SK-N-SH (cell line): ENCODE measurements at regions not wholly inside any gene's neighbourhood (a gene's known extent, or its start where the extent isn't known, plus 50 kb on each side); places are given as distances from the start of the nearest gene placed in this dataset.

ENCODE experiments used
- CTCF ChIA-PET: fragments of 300-600, 350-600 bp; formaldehyde crosslinking; extraction: SDS; loops from one replicate; lab custom pipeline; 2021; lab: Yijun Ruan, JAX
- POLR2A ChIA-PET: fragments of 350-600 bp; sonication (Branson Sonifier 250); formaldehyde crosslinking; extraction: SDS; loops from one replicate; lab custom pipeline; 2020; ENCODE audit warnings: antibody characterized with exemption, inconsistent platforms; lab: Yijun Ruan, JAX
- DNase-seq: peaks from one replicate; pipeline ENCODE4 v3.0.0; 2012
- H2AFZ ChIP-seq: fragments of 200-600 bp; sonication (generic); 2 replicates; pipeline ENCODE4 v1.8.1; 2016; ENCODE audit warnings: antibody characterized with exemption, mild to moderate bottlenecking, low read depth
- H3F3A ChIP-seq: fragments of 200-600 bp; sonication (generic); replicated peaks from 2 replicates; pipeline ENCODE3; 2016; ENCODE audit warnings: antibody characterized with exemption, mild to moderate bottlenecking; ENCODE audit not compliant: insufficient read depth
- H3K27ac ChIP-seq, 2 experiments: fragments of 200-500 bp in 1 of 2; fragments of 200-600 bp in 1 of 2; sonication (Bioruptor generic) in 1 of 2; sonication (generic), shearing (Covaris generic) in 1 of 2; 2 replicates each; pipeline versions ENCODE4 v1.5.1 to v1.6.1; 2014 to 2016; ENCODE audit warnings: low read depth in 2 of 2, inconsistent platforms in 1 of 2, low read length in 1 of 2, mild to moderate bottlenecking in 1 of 2, mixed read lengths in 1 of 2
- H3K27me3 ChIP-seq: fragments of 200-600 bp; sonication (generic), shearing (Covaris generic); 2 replicates; pipeline ENCODE4 v1.6.1; 2016; ENCODE audit warnings: mixed run types; ENCODE audit not compliant: insufficient read depth
- H3K36me3 ChIP-seq, 2 experiments: fragments of 200-500 bp in 1 of 2; fragments of 200-600 bp in 1 of 2; sonication (Bioruptor generic) in 1 of 2; sonication (generic) in 1 of 2; replicated peaks in 1 of 2; 2 replicates each; pipeline versions ENCODE3 to v1.5.1; 2014 to 2016; ENCODE audit warnings: low read length in 1 of 2, mild to moderate bottlenecking in 1 of 2; ENCODE audit not compliant: insufficient read depth in 2 of 2, control insufficient read depth in 1 of 2
- H3K4me1 ChIP-seq, 2 experiments: fragments of 200-500 bp in 1 of 2; fragments of 200-600 bp in 1 of 2; sonication (Bioruptor generic) in 1 of 2; sonication (generic), shearing (Covaris generic) in 1 of 2; 2 replicates each; pipeline versions ENCODE4 v1.5.1 to v1.6.1; 2014 to 2016; ENCODE audit warnings: low read depth in 1 of 2, low read length in 1 of 2, mixed run types in 1 of 2; ENCODE audit not compliant: insufficient read depth in 2 of 2, control insufficient read depth in 1 of 2
- H3K4me2 ChIP-seq: fragments of 200-600 bp; sonication (generic), shearing (Covaris generic); 2 replicates; pipeline ENCODE4 v1.6.1; 2017; ENCODE audit warnings: mixed run types
- H3K4me3 ChIP-seq, 2 experiments: fragments of 200-500 bp in 1 of 2; fragments of 200-600 bp in 1 of 2; sonication (Bioruptor generic) in 1 of 2; sonication (generic), shearing (Covaris generic) in 1 of 2; 2 replicates each; pipeline versions ENCODE4 v1.5.1 to v1.8.1; 2014 to 2016; ENCODE audit warnings: low read depth in 2 of 2, inconsistent platforms in 1 of 2, low read length in 1 of 2, mild to moderate bottlenecking in 1 of 2, mixed read lengths in 1 of 2, moderate library complexity in 1 of 2
- H3K79me2 ChIP-seq: fragments of 200-600 bp; sonication (generic); 2 replicates; pipeline ENCODE4 v1.8.1; 2017; ENCODE audit warnings: mild to moderate bottlenecking; ENCODE audit not compliant: insufficient read depth
- H3K9ac ChIP-seq: fragments of 200-600 bp; sonication (generic); 2 replicates; pipeline ENCODE4 v1.6.1; 2017; ENCODE audit warnings: mixed run types
- H3K9me2 ChIP-seq: fragments of 200-600 bp; sonication (generic); 2 replicates; pipeline ENCODE4 v1.6.1; 2017; ENCODE audit warnings: mixed run types
- H3K9me3 ChIP-seq: fragments of 200-600 bp; sonication (generic); 2 replicates; pipeline ENCODE4 v1.6.1; 2017; ENCODE audit warnings: mixed run types, mild to moderate bottlenecking, moderate library complexity
- H4K20me1 ChIP-seq: fragments of 200-600 bp; sonication (generic); 2 replicates; pipeline ENCODE4 v1.6.1; 2017; ENCODE audit warnings: mild to moderate bottlenecking, mixed run types; ENCODE audit not compliant: insufficient read depth
- CTCF ChIP-seq: fragments of 200-600 bp; sonication (generic); IDR thresholded peaks from 2 replicates; pipeline ENCODE4 v1.6.1; 2017; ENCODE audit warnings: antibody characterized with exemption, mild to moderate bottlenecking, moderate library complexity
- ELF1 ChIP-seq: IDR thresholded peaks from 2 replicates; pipeline ENCODE4 v1.4.0; 2012
- FOXJ3 ChIP-seq: sonication (generic); formaldehyde crosslinking; IDR thresholded peaks from 2 replicates; pipeline ENCODE4 v1.5.1; 2020; ENCODE audit warnings: mild to moderate bottlenecking, missing genetic modification reagents
- IRF3 ChIP-seq: fragments of 150-350 bp; IDR thresholded peaks from 2 replicates; pipeline ENCODE4 v1.6.1; 2016; ENCODE audit warnings: mild to moderate bottlenecking, low read depth, low read length
- MXI1 ChIP-seq: IDR thresholded peaks from 2 replicates; pipeline ENCODE4 v1.6.1; 2012; ENCODE audit warnings: mild to moderate bottlenecking, low read depth, low read length, improper control_type of control experiment
- NFIC ChIP-seq: IDR thresholded peaks from 2 replicates; pipeline ENCODE4 v1.4.0; 2012; ENCODE audit warnings: borderline replicate concordance
- NRF1 ChIP-seq: IDR thresholded peaks from 2 replicates; pipeline ENCODE4 v1.6.1; 2012; ENCODE audit warnings: low read depth, mild to moderate bottlenecking, low read length
- PBX3 ChIP-seq: IDR thresholded peaks from 2 replicates; pipeline ENCODE4; 2012
- RAD21 ChIP-seq: IDR thresholded peaks from 2 replicates; pipeline ENCODE4 v1.6.1; 2012; ENCODE audit warnings: mild to moderate bottlenecking, low read length
- REST ChIP-seq: IDR thresholded peaks from 2 replicates; pipeline ENCODE4 v1.6.1; 2012; ENCODE audit warnings: mild to moderate bottlenecking, low read depth, low read length, moderate library complexity
- RXRA ChIP-seq: IDR thresholded peaks from 2 replicates; pipeline ENCODE4 v1.4.0; 2012; ENCODE audit warnings: low read depth, mild to moderate bottlenecking, borderline replicate concordance
- SIN3A ChIP-seq: IDR thresholded peaks from 2 replicates; pipeline ENCODE4 v1.6.1; 2012; ENCODE audit warnings: low read depth, mild to moderate bottlenecking, low read length, moderate library complexity, borderline replicate concordance
- SMC3 ChIP-seq: IDR thresholded peaks from 2 replicates; pipeline ENCODE4 v1.6.1; 2012; ENCODE audit warnings: low read depth, low read length, improper control_type of control experiment
- TCF12 ChIP-seq: IDR thresholded peaks from 2 replicates; pipeline ENCODE4 v1.4.0; 2012
- USF2 ChIP-seq: fragments of 150-350 bp; IDR thresholded peaks from 2 replicates; pipeline ENCODE4 v1.6.1; 2017; ENCODE audit warnings: antibody characterized with exemption, low read length, low read depth, borderline replicate concordance
- YY1 ChIP-seq: IDR thresholded peaks from 2 replicates; pipeline ENCODE4 v1.4.0; 2012; ENCODE audit warnings: low read depth, mild to moderate bottlenecking
- WGBS: methylation state at CpG from one replicate; pipeline ENCODE4 v1.1.6; 2017; ENCODE audit warnings: low lambda C conversion rate; 5-methylcytosine and 5-hydroxymethylcytosine counted together

- Histone ChIP-seq H4K20me1 (no peaks in the 10 kb centered on the region), H2AFZ (no peak overlapping the region), H3K27me3 (no peaks in the 10 kb centered on the region), H3K36me3 (no peaks in the 10 kb centered on the region), H3K4me1 (no peaks in the 10 kb centered on the region), H3K4me2 (no peak overlapping the region), H3F3A (no peaks in the 10 kb centered on the region), H3K27ac (no peak overlapping the region), H3K9ac (no peak overlapping the region), H3K9me3 (no peaks in the 10 kb centered on the region), H3K4me3 (no peak overlapping the region), H3K79me2 (no peaks in the 10 kb centered on the region), H3K9me2 (no peaks in the 10 kb centered on the region)
- WGBS, result 35% methylated on average over 4 of the region's 4 CpGs
- TF ChIP-seq PBX3, result no peak
- no peak for TF ChIP-seq REST
- TF ChIP-seq TCF12, result no peak
- TF ChIP-seq SMC3, result no peak
- no peak for TF ChIP-seq IRF3
- no peak for TF ChIP-seq ELF1
- TF ChIP-seq RXRA, result no peak
- TF ChIP-seq FOXJ3 (CRISPR knock-in tag), result no peak
- no peak for TF ChIP-seq NRF1
- DNase-seq, result no peak
- ChIA-PET CTCF (interaction anchor here (1.1 kb wide), 1 partner anchor 878 kb away, joined by 4 read pairs; no protein-coding TSS in a partner anchor), POLR2A (no interaction called here)
Observed at GRCh38 chr1:30117685-30118084, 605.7 kb downstream of the MATN1 start.

GRCh38 chr1:30111431-30111830 is 612.0 kb downstream of the MATN1 start:
- no peaks in the 10 kb centered on the region for H4K20me1 ChIP-seq
- H3K4me3 ChIP-seq, result no peak overlapping the region
- H3K27ac ChIP-seq, result no peak overlapping the region
- H3F3A ChIP-seq, result no peaks in the 10 kb centered on the region
- TF ChIP-seq RXRA (no peak), RAD21 (peak; percentile 87), MXI1 (no peak), SMC3 (peak; percentile 76), USF2 (no peak), YY1 (no peak), NFIC (no peak), CTCF (peak; percentile 63), SIN3A (no peak)
- H3K9ac ChIP-seq, result no peak overlapping the region
- DNase-seq, result peak; percentile 76
- no peaks in the 10 kb centered on the region for H3K36me3 ChIP-seq
- peaks cover 0 to 23% of the 10 kb centered on the region in 2 experiments; a peak in 3 of 4 replicates for H3K4me1 ChIP-seq
- H2AFZ ChIP-seq, result no peak overlapping the region
- H3K27me3 ChIP-seq, result no peaks in the 10 kb centered on the region
- H3K9me3 ChIP-seq, result no peaks in the 10 kb centered on the region
- H3K79me2 ChIP-seq, result no peaks in the 10 kb centered on the region
- no peaks in the 10 kb centered on the region for H3K9me2 ChIP-seq
- ChIA-PET POLR2A (interaction anchor here (1.0 kb wide), 1 partner anchor 403 kb away, joined by 3 read pairs; no protein-coding TSS in a partner anchor), CTCF (interaction anchor here (0.5 to 4.1 kb wide), 62 partner anchors 11 to 883 kb away, joined by 3 to 47 read pairs (median 4); partner anchors contain the start of genes MECR and PTPRU)
- WGBS, result 3% methylated on average over 14 of the region's 14 CpGs
- no peak overlapping the region for H3K4me2 ChIP-seq
